ENCODE measurements at regions not wholly inside any gene's neighbourhood (a gene's known extent, or its start where the extent isn't known, plus 50 kb on each side); places are given as distances from the start of the nearest gene placed in this dataset.

DNA sequence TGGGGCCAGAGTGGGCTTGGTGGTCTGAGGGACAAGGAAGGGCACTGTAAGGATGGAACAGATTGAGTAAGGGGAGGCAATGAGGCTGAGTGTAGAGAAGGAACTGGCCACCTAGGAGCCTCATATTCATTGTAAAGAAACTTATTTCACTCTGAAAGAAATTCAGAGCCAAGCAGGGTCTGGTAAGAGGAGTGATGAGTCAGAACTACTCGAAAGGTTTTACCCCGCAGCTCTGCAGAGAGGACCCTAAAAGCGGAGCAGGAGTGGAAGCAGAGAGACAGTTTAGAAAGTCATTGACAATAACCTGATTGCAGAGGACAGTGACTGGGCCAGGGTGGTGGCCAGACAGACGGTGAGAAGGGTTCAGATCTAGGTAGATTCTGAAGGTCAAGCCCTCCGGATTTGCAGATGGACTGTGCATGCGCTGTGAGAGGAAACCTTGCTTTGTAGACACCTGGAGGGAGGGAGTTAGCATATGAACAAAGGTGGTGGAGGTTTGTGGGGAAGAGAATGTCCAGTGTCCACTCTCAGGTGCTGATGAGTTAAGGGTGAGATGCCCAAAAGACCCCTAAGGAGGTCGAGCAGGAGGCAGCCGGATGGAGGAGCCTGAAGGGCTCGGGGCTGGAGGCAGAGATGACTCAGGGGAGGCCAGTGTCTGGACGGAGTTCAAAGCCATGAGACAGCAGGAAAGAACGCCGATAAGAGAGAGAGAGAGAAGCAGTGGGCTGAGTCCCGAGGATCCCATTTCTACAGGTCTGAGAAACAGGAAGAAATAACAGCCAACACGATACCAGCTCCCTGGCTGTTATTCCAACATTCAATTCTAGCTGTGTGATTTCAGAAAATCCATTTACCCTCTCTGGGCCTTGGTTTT is 546.0 kb downstream of the BRD1 start:
- Histone ChIP-seq H3K27ac (ENCODE audit: low read length in 2 of 2) (no peak overlapping the region), H3K27me3 (replicated peaks in 1 of 4; ENCODE audit: control extremely low read depth in 1 of 4, control insufficient read depth in 3 of 4, insufficient read depth in 4 of 4, low read length in 3 of 4) (peaks cover 0 to 3% (median 0%) of the 10 kb centered on the region in 4 experiments), H3K4me1 (ENCODE audit: control insufficient read depth in 2 of 2, insufficient read depth in 2 of 2, low read length in 2 of 2) (no peaks in the 10 kb centered on the region), H4K20me1 (ENCODE audit: control insufficient read depth, insufficient read depth, low read length, poor library complexity, severe bottlenecking) (no peaks in the 10 kb centered on the region), H3K36me3 (replicated peaks in 1 of 2; ENCODE audit: control extremely low read depth in 1 of 2, control insufficient read depth in 1 of 2, extremely low read depth in 1 of 2, insufficient read depth in 2 of 2, low read length in 1 of 2) (no peaks in the 10 kb centered on the region), H3K4me2 (replicated peaks; ENCODE audit: low read depth, low read length, poor library complexity, severe bottlenecking) (no peak overlapping the region), H3K9ac (ENCODE audit: low read length) (no peak overlapping the region), H3K79me2 (ENCODE audit: control insufficient read depth, insufficient read depth, low read length) (no peaks in the 10 kb centered on the region), H3K4me3 (ENCODE audit: control extremely low read depth in 1 of 5, extremely low read depth in 1 of 5, insufficient read depth in 1 of 5, low read depth in 2 of 5, low read length in 4 of 5) (no peak overlapping the region), H2AFZ (ENCODE audit: insufficient read depth, low read depth, low read length, poor library complexity, severe bottlenecking) (no peak overlapping the region), H3K9me3 (ENCODE audit: control extremely low read depth in 1 of 3, control insufficient read depth in 2 of 3, insufficient read depth in 1 of 3, low read length in 2 of 3) (peaks cover 0 to 26% (median 0%) of the 10 kb centered on the region in 3 donors)
- Mint-ChIP-seq H3K4me1 (no peaks in the 10 kb centered on the region), H3K27ac (no peak overlapping the region), H3K9me3 (ENCODE audit: insufficient read depth) (peaks cover 5% of the 10 kb centered on the region), H3K27me3 (peaks cover 11% of the 10 kb centered on the region), H3K4me3 (no peak overlapping the region)
- DNase-seq (no peak), ATAC-seq (ENCODE audit: low read depth) (no peak)
- WGBS (ENCODE audit: insufficient coverage): 75% methylated on average over 14 of the region's 14 CpGs
- TF ChIP-seq EZH2 (IDR thresholded peaks at IDR 0.05; ENCODE audit: borderline replicate concordance, insufficient read depth, low read depth, low read length, poor library complexity, severe bottlenecking) (no peak), CTCF (IDR thresholded peaks at IDR 0.05) (no peak)
- intact Hi-C loops (cut with micrococcal nuclease): no loop called here
- POLR2A ChIA-PET: no interaction called here
- CTCF ChIA-PET: no interaction called here

DNA sequence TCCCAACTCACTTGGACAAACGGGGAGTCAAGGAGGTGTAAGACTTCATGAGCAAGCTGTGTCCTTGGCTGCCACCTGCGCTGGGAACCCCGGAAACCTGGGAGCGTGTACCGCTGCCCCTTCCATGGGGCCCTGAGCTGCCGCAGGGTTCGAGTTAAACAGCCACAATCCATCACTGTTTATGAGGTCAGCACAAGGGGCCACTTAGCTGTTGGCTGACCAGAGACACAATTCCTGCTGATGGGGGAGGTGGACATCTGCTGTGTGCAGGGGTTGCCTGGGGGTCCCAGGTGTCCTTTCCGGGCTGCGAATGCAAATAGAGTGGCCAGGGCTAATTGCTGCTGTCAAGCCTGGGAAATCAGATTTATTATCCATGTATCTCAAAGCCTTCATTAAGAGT is 549.3 kb downstream of the BRD1 start:
- H4K20me1 ChIP-seq (ENCODE audit: control insufficient read depth, insufficient read depth, low read length, poor library complexity, severe bottlenecking): no peaks in the 10 kb centered on the region
- ATAC-seq (ENCODE audit: low read depth) (no peak), DNase-seq (no peak)
- Mint-ChIP-seq H3K4me1 (no peaks in the 10 kb centered on the region), H3K4me3 (no peak overlapping the region), H3K9me3 (ENCODE audit: insufficient read depth) (peaks cover 5% of the 10 kb centered on the region), H3K27ac (no peak overlapping the region), H3K27me3 (peaks cover 14% of the 10 kb centered on the region)
- intact Hi-C loops (cut with micrococcal nuclease): no loop called here
- H3K27me3 ChIP-seq (replicated peaks in 1 of 4; ENCODE audit: control extremely low read depth in 1 of 4, control insufficient read depth in 3 of 4, insufficient read depth in 4 of 4, low read length in 3 of 4): peaks cover 0 to 3% (median 0%) of the 10 kb centered on the region in 4 experiments
- no peaks in the 10 kb centered on the region for H3K4me1 ChIP-seq (ENCODE audit: control insufficient read depth in 2 of 2, insufficient read depth in 2 of 2, low read length in 2 of 2)
- ChIA-PET CTCF (no interaction called here), POLR2A (no interaction called here)
- no peak overlapping the region for H3K9ac ChIP-seq (ENCODE audit: low read length)
- no peak for TF ChIP-seq CTCF (IDR thresholded peaks at IDR 0.05)
- no peak for TF ChIP-seq EZH2 (IDR thresholded peaks at IDR 0.05; ENCODE audit: borderline replicate concordance, insufficient read depth, low read depth, low read length, poor library complexity, severe bottlenecking)
- no peak overlapping the region for H3K27ac ChIP-seq (ENCODE audit: low read length in 2 of 2)
- no peak overlapping the region for H3K4me2 ChIP-seq (replicated peaks; ENCODE audit: low read depth, low read length, poor library complexity, severe bottlenecking)
- H3K36me3 ChIP-seq (replicated peaks in 1 of 2; ENCODE audit: control extremely low read depth in 1 of 2, control insufficient read depth in 1 of 2, extremely low read depth in 1 of 2, insufficient read depth in 2 of 2, low read length in 1 of 2): no peaks in the 10 kb centered on the region
- H3K79me2 ChIP-seq (ENCODE audit: control insufficient read depth, insufficient read depth, low read length): no peaks in the 10 kb centered on the region
- WGBS (ENCODE audit: insufficient coverage): 84% methylated on average over 7 of the region's 9 CpGs
- H3K9me3 ChIP-seq (ENCODE audit: control extremely low read depth in 1 of 3, control insufficient read depth in 2 of 3, insufficient read depth in 1 of 3, low read length in 2 of 3): peaks cover 0 to 16% (median 0%) of the 10 kb centered on the region in 3 donors
- no peak overlapping the region for H3K4me3 ChIP-seq (ENCODE audit: control extremely low read depth in 1 of 5, extremely low read depth in 1 of 5, insufficient read depth in 1 of 5, low read depth in 2 of 5, low read length in 4 of 5)
- no peak overlapping the region for H2AFZ ChIP-seq (ENCODE audit: insufficient read depth, low read depth, low read length, poor library complexity, severe bottlenecking)
